ENCODE measurements at regions not wholly inside any gene's neighbourhood (a gene's known extent, or its start where the extent isn't known, plus 50 kb on each side); places are given as distances from the start of the nearest gene placed in this dataset.
"Not testable (repeated sequence)": the region's sequence is repeated elsewhere in the genome, so short reads cannot be mapped to it uniquely, and the experiment has no call there.

DNA sequence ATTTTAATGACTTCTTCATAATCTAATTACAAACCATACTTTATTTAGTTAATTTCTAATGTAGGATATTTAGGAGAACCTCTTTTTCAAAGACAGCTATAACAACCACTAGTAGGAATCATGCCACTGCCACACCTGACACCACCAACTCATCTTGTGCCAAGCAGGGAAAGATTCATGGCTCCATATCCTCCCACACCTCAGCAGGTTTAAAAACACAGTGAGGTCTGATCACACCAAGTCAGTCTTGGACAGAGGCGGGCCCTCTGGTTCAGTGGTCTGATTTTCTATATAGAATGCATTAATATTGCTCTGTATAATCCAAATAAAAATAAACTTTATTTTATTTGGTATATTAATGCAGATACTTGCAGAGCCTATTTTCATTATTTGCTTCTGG, 227.7 kb upstream of the TTC29 start:
- DNase-seq, result no peak

DNA sequence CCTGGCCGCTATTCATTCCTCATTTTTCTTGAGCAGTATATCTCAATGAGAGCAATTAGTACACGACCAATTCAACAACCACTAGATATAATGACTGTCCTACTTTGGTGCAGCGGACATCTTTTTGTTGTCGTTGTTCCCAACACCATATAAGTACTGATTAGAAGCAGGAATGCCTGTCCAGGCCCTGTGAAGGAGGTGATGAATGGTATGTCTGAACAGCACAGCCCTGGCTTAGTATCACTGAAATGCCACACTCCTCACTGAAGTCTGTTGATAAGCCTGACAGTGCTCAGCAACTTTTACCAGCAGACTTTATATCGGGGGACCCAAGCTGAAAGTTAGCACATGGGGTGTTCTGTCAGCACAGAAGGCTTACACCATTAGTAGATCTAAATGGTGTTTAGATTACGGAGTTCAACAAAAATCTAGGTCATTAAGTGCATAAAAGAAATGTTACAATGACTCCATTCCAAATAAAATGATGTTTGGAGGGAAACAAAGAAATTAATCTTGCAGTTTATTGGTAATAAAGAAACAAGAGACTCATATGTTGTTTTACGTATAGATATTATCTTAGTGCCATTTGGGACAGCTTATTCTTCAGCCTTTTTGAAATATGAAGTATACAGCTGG, 228.3 kb upstream of the TTC29 start:
- no peak for DNase-seq

DNA sequence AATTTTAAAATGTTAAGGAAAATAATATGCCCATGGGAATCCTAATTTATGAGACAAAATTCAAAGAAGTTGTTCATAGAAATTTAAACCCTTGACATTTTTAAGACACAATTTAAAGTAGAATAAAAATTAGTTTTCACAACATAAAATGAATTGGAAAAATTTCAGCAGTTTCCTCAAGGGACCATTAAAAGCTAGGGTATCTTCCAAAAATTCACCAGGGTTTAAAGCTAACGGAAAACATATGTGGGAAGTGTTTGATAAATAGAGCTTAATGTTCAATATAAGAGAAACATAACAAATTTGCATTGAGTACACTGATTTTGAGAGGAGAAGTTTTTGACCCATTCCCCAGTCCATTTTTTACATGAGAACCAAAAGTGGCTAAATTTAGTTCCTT, 228.9 kb upstream of the TTC29 start:
- DNase-seq, result no peak

DNA sequence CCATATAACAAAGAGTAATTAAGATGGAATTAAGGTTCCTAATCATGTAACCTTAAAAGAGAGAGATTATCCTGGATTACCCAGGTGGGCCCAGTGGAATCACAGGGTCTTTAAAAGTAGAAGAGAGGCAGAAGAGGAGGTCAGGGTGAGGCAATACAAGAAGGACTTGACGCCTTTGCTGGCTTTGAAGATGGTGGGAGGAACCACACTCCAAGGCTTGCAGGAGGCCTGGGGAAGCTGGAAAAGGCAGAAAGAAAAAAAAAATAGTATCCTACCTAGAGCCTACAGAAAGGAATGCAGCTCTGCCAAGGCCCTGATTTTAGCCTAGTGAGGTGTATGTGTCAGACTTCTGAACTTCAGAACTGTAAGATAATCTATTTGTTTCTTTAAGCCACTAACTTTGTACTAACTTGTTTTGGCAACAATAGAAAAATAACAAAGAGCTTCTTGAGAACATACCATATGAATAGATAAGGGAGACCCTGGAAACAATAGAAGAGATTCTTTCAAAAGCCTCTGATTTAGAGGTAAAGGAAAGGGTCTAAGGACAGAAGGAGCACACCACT, 229.9 kb upstream of the TTC29 start:
- DNase-seq, result no peak

DNA sequence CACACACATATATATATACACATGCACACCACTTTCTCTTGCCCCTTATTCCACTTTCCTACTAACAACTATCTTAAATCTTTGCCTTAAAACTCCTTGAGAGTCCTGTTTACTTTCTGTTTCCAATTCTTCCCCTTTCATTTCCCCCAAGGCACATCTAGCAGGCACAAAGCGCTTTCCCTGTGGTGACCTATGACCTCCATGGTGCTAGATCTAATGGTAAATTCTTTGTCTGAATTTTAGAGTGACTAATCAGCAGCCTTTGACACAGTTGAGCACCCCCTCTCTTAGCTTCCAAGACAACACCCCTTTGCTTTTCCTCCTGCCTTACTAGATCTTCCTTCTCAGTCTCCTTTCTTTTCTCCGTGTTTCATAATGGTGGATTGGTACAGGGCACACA, 236.4 kb upstream of the TTC29 start:
- no peak for DNase-seq

DNA sequence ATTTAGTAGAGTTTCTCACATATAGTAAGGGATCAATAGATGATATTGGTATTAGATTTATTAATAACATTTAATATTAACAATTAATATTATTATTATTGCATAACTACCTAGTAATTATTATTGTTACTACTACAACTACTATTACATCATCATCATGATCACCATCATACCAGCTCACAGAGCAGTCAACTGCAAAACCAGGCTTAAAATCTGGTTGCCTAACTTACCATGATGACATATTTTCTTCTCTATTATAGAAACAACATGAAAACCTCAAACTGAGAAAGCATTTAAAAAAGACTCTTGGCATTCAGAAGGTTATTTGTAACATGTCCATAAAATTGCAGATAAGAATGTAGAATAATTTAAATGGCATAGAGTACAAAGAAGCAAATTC, 247.0 kb upstream of the TTC29 start:
- no peak for DNase-seq

DNA sequence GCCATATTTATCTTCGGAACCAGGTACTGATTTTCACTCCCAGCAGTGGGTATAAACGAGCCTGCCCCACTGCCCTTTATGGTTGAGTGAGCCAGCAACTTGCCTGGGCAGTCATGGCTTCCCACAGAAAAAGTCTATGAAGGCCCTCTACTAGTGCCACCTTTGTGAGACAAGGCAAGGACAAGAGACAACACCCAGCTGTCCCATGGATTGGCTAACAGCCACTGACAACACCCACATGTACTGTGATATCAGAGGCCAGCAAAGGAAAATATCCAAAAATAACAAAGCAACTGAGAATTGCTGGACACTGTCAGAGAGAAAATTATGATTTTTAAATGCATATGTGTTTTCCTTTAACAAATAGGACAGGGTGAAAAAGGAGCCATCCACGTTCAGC, 248.4 kb upstream of the TTC29 start:
- no peak for DNase-seq

DNA sequence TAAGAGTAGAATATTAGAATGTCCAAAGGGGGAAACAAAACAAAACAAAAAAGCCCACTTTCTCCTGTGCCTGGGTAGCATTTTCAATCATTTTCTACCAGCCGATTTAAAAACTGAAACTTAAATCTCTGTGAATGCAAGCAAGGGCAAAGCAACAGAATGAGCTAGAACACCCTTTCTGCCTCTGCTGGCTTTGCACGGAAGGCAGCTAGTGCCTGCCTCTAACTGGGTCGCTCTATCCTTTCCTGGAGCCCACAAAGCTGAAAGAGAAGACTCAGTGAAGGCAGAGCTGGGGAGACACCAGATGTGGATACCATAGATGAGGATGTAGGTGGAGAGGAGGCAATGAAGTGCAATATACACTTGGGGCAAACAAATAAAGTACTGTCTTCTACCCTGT, 248.9 kb upstream of the TTC29 start:
- no peak for DNase-seq

DNA sequence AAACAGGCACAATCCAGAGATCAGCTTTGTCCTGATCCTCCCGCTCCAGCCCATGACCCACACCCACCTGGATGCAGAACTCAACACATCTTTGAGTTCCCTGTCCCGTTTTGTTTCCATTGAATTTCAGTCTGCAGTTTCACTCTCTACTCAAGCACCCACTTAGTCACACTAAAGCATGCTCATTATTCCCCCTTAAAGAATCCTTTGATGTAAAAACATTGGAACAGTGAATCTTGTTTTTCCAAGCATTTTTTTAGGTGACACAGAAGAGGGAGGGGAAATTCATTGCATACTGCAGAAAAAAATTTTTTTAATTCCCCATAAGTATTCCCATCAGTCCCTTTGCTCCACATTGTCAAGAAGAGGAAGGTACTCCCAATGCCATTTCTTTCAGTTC, 249.7 kb upstream of the TTC29 start:
- no peak for DNase-seq

DNA sequence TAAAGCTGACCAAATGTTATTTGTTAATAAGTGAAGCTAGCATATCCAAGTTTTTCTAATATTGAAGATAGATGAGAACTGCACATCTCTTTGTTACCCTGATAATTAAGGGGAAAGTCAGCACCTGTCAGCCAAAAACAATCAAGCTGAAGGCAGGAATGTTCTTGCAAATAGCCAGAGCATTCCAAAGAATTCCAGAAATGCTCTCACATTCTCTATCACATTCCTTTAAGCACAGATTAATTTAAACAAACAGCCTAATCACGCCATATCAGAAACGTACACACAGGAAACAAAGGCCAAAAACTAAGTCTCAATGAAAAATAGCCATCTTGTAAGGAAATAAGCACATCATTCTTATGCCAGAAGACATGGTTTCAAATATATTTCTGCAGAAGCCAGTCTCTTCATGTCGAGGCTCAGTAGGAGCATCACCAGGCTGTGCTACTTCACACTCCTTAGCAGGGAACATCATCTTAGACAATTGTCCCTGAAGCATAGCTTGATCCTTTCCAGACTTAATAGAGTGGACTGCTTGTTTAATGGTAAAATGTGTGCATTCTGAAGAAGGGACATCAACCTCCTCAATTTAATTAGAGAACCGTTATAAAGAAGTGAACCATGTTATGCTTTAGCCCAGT, 252.9 kb upstream of the TTC29 start:
- DNase-seq, result no peak

DNA sequence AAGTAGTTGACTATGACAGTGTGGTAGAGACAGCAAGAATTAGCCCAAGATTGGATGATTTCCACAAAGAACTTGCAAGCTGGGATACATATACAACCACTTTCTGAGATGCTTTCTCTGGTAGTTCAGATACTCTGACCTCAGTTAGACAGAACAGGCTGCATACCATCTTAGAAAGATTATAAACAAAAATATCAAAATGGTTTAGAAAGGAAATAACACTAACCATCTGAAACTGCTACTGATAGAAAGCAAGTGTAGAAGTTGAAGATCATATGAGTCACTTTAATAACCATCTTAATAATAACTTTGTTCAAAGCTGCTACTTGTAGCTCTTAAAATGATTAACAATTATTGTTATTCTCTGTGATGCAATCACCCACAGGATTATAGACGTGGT, 255.4 kb upstream of the TTC29 start:
- no peak for DNase-seq

DNA sequence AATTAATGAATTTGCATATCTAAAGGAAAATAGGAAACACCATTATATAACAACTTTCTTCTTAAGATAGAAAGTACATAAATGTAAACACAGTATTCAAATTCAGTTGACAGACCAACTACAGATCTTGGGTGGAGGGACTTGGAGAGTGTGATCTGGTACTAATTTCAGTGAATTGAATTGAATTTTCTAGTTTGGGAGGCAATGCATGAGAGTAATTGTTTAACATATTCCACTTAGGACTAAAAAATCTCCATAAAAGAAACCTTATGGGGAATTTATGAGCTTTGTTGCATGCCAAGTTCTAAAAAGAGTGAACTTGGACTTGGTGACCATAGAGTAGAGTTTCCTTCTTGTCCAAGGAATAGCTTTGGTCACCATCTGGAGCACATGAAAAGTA, 261.1 kb upstream of the TTC29 start:
- DNase-seq, result no peak

DNA sequence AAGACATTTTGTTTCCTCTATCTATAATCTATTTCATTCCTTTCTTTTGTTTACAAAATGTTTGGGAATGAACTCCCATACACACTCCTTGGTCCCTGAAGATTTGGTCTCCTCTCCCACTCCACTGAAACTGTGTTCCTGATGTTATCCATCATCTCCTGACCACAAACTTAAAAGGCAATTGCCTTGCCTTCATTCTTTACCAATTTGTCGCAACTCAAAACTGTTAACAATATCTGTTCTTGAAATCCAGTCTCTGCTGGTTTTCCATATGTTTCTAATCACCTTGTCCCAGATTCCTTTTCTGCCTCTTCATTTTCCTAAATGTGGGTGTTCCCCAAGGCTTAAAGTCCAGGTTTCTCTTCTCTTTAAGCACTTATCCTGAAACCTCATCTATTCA, 262.2 kb upstream of the TTC29 start:
- no peak for DNase-seq

DNA sequence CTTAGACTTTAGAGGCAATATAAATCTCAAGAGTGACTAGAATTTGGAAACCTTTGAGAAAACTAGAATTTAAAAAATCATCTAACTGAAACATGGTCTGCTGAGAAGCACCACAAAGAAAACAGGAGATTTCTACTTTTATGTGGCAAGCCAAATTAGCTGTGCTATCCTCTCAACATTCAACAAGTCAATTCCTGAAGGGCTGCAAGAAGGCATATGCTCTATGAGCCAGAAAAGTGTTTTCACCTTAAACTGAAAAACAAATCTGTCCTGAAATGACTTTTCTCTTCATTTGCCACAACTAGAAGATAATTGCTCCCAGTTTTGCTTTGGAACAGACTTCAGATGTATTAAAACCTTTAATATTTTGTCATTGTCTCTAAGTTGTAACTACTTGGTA, 263.2 kb upstream of the EDNRA start:
- no peak for DNase-seq

DNA sequence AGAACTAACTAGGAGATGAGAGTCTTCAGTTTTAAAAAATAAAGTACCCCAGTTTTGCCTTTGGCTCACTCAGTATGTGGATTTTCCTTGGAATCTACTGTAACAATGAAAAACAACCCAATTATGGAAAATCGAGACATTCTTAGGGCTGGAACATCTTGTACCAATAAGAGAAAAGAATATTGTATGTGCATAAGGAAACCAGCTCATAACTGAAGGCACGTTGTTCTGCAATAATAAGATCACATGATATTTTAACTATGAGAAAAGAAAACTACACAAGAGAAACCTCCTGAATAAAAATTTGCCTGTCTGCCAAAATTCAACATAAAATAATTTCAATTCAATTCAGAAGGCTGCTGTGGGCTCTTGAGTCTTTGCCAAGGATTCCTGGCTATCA, 261.8 kb upstream of the EDNRA start:
- DNase-seq, result no peak

DNA sequence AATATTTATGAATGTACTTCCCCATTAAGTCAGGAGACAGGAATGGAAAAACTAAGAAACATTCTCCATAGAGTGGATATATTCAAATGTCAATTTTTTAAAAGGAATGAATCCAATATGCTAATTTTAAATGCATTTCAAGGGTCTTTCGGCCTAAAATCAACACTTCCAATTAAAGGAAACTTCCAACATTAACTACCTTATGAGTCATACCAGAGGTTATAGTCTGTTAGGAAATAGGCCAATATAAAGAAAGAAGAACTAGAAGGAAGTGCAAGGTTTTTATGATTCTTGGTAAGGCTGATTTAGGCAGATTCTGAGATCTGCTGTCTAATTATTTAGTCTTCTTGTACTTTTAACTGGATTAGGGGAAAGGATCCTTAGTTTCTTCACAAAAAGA, 260.1 kb upstream of the EDNRA start:
- DNase-seq, result no peak

DNA sequence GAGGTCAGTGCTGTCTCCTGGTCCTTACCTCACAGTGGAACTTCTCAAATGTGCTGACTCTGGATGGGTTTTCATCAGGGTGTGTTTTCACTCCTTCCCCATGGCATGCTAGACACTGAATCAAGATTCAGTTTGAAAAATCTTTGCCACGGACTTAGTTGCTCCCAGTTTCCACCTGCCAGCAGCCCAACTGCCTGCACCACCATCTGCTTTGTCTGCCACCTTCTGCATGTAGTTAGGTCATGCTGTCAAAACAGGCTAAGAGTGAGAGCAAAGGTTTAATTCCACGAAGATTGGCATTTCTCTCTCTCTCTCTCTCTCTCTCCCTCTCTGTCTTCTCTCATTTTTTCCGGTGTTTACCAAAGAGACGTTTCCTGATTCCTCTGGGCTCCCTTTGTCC, 258.0 kb upstream of the EDNRA start:
- DNase-seq, result no peak

DNA sequence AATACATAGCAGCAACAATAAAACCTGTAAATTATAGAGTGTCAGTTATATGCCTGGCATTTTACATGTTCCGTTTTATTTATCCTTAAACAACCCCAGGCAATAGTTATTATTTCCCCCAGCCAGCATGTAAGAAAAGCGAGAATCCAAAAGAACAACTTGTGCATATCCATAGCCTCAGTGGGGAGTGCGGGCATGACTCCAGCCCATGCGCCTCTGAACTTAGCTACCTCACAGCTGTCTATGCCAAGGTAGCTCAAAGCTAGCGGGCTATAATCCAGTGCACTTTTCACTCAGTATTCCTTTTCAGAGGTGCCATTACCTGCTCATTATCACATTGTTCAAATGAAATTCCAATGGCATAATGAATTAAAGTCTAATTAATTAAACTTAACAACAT, 257.3 kb upstream of the EDNRA start:
- no peak for DNase-seq

DNA sequence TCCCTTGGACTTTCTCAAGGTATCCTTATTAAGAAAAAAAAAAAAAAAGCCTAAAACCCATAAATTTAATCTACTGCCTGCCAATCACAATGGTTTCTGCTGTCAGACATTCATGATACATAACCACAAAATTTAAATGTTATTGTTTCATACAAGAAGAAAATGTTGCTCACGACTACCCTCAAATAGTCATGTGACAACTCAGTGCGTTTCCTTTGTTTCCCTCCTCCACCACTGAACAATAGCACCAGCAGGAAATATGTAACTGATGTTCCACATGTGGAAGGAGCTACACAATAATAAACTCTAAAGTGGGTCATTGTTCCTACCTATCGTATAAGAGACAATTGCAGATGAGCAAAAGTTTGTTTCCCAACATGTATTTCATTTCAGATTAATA, 244.1 kb upstream of the EDNRA start:
- no peak for DNase-seq

DNA sequence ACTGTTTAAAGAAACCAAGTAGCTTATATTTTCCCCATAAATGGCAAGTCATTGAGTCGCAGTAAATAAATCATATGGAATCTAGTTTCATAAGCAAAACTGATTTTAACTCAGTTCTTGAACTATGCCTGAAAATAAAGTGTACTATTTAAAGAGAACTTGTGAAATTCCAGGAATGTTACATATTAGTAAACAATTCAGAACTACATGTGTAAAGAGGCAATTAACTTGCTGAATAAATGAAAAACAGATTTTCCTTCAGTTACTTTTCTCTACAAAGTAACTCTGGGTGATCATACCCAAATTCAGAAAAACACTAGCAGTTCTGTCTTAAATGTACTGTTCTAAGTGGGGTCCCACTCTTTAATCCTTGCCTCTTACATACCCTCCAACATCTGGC, 236.1 kb upstream of the EDNRA start:
- no peak for DNase-seq

DNA sequence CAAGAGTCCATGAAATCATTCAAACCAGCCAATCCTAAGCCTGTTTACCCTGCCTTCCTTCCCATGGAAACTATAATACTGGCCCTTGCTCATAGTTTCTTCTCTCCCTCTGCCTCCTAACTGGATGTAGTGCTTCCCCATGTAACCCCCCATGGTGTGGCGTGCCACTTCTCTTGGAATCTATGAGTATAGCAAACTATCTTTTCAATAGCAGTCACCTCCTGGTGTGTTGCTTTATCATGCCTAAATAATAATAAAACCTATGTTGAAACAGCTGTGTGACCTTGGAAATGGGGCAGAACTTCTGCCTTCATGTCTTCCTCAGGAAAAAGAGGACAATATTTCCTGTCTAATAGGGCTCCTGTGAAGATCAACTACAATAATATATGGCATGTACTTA, 234.8 kb upstream of the EDNRA start:
- no peak for DNase-seq

DNA sequence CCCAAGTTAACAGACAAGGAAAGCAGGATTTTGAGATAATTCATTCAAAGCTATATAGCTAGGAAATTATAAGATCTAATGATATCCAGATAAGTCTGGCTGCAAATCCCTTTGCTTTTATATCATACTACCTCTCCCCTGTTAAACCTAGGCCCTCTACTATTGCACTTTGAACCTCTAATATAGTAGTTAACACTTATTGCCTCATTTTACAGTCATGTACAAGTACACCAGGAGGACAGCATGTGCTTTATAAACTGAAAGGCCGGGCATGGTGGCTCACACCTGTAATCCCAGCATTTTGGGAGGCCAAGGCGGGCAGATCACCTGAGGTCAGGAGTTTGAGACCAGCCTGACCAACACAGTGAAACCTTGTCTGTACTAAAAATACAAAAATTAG, 234.4 kb upstream of the EDNRA start:
- not testable (repeated sequence) for DNase-seq

DNA sequence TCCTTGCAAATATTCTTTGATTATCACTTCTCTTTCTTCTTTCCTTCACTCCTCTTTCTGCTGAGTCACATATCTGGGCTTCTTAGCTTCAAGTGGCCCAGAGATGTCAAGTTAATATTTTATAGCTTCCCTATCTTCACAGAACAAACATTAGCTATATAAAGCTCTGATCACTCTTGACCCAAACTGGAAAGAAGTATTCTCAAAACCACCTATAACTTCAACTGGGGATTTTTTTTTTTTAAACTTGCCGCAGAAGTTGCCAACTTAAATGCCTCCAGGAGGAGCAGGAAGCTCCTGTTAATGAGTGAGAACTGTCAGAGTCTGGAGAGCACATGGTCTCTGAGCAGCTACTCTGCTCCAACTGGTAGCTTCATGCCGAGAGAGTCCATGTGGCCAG, 233.3 kb upstream of the EDNRA start:
- DNase-seq, result no peak

DNA sequence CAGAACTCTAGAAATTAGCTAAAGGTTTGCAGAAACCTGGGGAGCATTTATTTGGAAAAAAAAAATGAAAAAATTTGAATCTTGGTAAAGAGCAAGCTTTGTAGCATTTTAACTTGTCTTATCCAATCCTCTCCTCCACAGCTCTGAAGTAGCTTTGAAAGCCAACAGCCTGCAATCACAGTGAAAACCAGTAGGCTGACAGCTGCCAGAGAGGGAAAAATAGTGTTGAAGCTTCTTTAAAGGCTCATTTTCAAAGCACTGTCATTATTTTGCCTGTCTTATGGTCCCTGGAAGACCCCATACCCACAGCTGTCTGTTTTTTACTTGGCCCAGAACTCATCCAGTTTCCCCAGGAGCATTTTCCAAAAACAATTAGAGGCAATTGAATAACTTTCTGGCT, 230.8 kb upstream of the EDNRA start:
- DNase-seq, result no peak

DNA sequence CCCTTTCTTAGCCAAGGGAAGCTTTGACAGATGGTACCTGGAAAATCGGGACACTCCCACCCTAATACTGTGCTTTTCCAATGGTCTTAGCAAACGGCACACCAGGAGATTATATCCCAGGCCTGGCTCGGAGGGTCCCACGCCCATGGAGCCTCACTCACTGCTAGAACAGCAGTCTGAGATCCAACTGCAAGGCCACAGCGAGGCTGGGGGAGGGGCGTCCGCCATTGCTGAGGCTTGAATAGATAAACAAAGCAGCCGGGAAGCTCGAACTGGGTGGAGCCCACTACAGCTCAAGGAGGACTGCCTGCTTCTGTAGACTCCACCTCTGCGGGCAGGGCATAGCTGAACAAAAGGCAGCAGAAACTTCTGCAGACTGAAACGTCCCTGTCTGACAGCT, 225.6 kb upstream of the EDNRA start:
- not testable (repeated sequence) for DNase-seq
